ENCODE measurements at regions not wholly inside any gene's neighbourhood (a gene's known extent, or its start where the extent isn't known, plus 50 kb on each side); places are given as distances from the start of the nearest gene placed in this dataset.

- intact Hi-C loops (cut with micrococcal nuclease) (no loop called here), dilution Hi-C loops (cut with MboI; ENCODE audit: extremely low pct_ligation_motif_present, low sequenced_read_pairs) (no loop called here)
- no peak for TF ChIP-seq FOS (IDR thresholded peaks at IDR 0.05; ENCODE audit: borderline replicate concordance, insufficient read depth, low read length)
- TF ChIP-seq EZH2 (IDR thresholded peaks at IDR 0.05; ENCODE audit: borderline replicate concordance, low read depth, low read length, severe bottlenecking), result no peak
- TF ChIP-seq POLR2AphosphoS5 (IDR thresholded peaks at IDR 0.05; ENCODE audit: insufficient read depth, low read depth, low read length), result no peak
- TF ChIP-seq GATA2 (IDR thresholded peaks at IDR 0.05; ENCODE audit: insufficient read depth, insufficient read length, low read depth, low read length), result no peak
- TF ChIP-seq POLR2A (IDR thresholded peaks at IDR 0.05; ENCODE audit: low read depth, low read length), result no peak
- CTCF ChIA-PET, result no interaction called here
- Histone ChIP-seq H3K9me3 (replicated peaks; ENCODE audit: control insufficient read depth, insufficient read depth, low read length) (no peaks in the 10 kb centered on the region), H4K20me1 (replicated peaks; ENCODE audit: control insufficient read depth, extremely low read depth, insufficient read depth, low read length) (no peaks in the 10 kb centered on the region), H3K36me3 (ENCODE audit: control insufficient read depth in 2 of 2, extremely low read depth in 1 of 2, insufficient read depth in 2 of 2, low read length in 2 of 2) (no peaks in the 10 kb centered on the region), H3K4me2 (ENCODE audit: insufficient read depth, low read length) (no peak overlapping the region), H3K9ac (replicated peaks; ENCODE audit: extremely low read depth, insufficient read depth, low read length) (no peak overlapping the region), H3K9me1 (replicated peaks; ENCODE audit: control insufficient read depth, extremely low read depth, insufficient read depth, low read length) (no peaks in the 10 kb centered on the region), H3K27ac (ENCODE audit: insufficient read depth, low read depth, low read length) (no peak overlapping the region), H2AFZ (ENCODE audit: low read depth, low read length) (no peak overlapping the region), H3K4me3 (replicated peaks in 1 of 3; ENCODE audit: insufficient read depth in 1 of 3, low read depth in 1 of 3, low read length in 3 of 3) (no peak overlapping the region), H3K27me3 (ENCODE audit: control insufficient read depth in 2 of 2, insufficient read depth in 2 of 2, low read length in 2 of 2) (peaks cover 0 to 2% of the 10 kb centered on the region in 2 experiments), H3K79me2 (ENCODE audit: control insufficient read depth, insufficient read depth, low read length) (no peaks in the 10 kb centered on the region), H3K4me1 (ENCODE audit: control insufficient read depth, extremely low read depth, insufficient read depth, low read length) (no peaks in the 10 kb centered on the region)
- POLR2A ChIA-PET, result no interaction called here
- DNase-seq (ENCODE audit: low read depth, low spot score) (no peak), FAIRE-seq (no peak)
- BruUV-seq (replicated peaks), result no TSS peak
These were observed 293.9 kb upstream of the PROK2 start for GRCh38 chr3:72078676-72079368.

GRCh38 chr3:72077473-72078259, 292.7 kb upstream of the PROK2 start:
- Histone ChIP-seq H3K27ac (ENCODE audit: insufficient read depth, low read depth, low read length) (no peak overlapping the region), H3K4me3 (replicated peaks in 1 of 3; ENCODE audit: insufficient read depth in 1 of 3, low read depth in 1 of 3, low read length in 3 of 3) (no peak overlapping the region), H3K36me3 (ENCODE audit: control insufficient read depth in 2 of 2, extremely low read depth in 1 of 2, insufficient read depth in 2 of 2, low read length in 2 of 2) (no peaks in the 10 kb centered on the region), H3K9me3 (replicated peaks; ENCODE audit: control insufficient read depth, insufficient read depth, low read length) (no peaks in the 10 kb centered on the region), H3K9me1 (replicated peaks; ENCODE audit: control insufficient read depth, extremely low read depth, insufficient read depth, low read length) (no peaks in the 10 kb centered on the region), H3K4me1 (ENCODE audit: control insufficient read depth, extremely low read depth, insufficient read depth, low read length) (no peaks in the 10 kb centered on the region), H4K20me1 (replicated peaks; ENCODE audit: control insufficient read depth, extremely low read depth, insufficient read depth, low read length) (no peaks in the 10 kb centered on the region), H3K79me2 (ENCODE audit: control insufficient read depth, insufficient read depth, low read length) (no peaks in the 10 kb centered on the region), H3K27me3 (ENCODE audit: control insufficient read depth in 2 of 2, insufficient read depth in 2 of 2, low read length in 2 of 2) (peaks cover 0 to 2% of the 10 kb centered on the region in 2 experiments), H3K4me2 (ENCODE audit: insufficient read depth, low read length) (no peak overlapping the region), H2AFZ (ENCODE audit: low read depth, low read length) (no peak overlapping the region), H3K9ac (replicated peaks; ENCODE audit: extremely low read depth, insufficient read depth, low read length) (no peak overlapping the region)
- no TSS peak for BruUV-seq (replicated peaks)
- ChIA-PET CTCF (no interaction called here), POLR2A (no interaction called here)
- FAIRE-seq (no peak), DNase-seq (ENCODE audit: low read depth, low spot score) (no peak)
- TF ChIP-seq CTCF (IDR thresholded peaks at IDR 0.05; ENCODE audit: extremely low read depth in 1 of 2, insufficient read depth in 1 of 2, low read depth in 1 of 2, low read length in 2 of 2), result no peak
- no peak for TF ChIP-seq POLR2A (IDR thresholded peaks at IDR 0.05; ENCODE audit: low read depth, low read length)
- TF ChIP-seq MAX (IDR thresholded peaks at IDR 0.05; ENCODE audit: insufficient read depth, insufficient read length), result no peak
- no peak for TF ChIP-seq GATA2 (IDR thresholded peaks at IDR 0.05; ENCODE audit: insufficient read depth, insufficient read length, low read depth, low read length)
- no peak for TF ChIP-seq FOS (IDR thresholded peaks at IDR 0.05; ENCODE audit: borderline replicate concordance, insufficient read depth, low read length)
- TF ChIP-seq MYC (IDR thresholded peaks at IDR 0.05; ENCODE audit: low read depth, low read length), result no peak
- TF ChIP-seq EZH2 (IDR thresholded peaks at IDR 0.05; ENCODE audit: borderline replicate concordance, low read depth, low read length, severe bottlenecking), result no peak
- no peak for TF ChIP-seq JUN (IDR thresholded peaks at IDR 0.05; ENCODE audit: borderline replicate concordance, insufficient read depth, insufficient read length, low read depth)
- TF ChIP-seq POLR2AphosphoS5 (IDR thresholded peaks at IDR 0.05; ENCODE audit: insufficient read depth, low read depth, low read length), result no peak
- intact Hi-C loops (cut with micrococcal nuclease), result no loop called here
- dilution Hi-C loops (cut with MboI; ENCODE audit: extremely low pct_ligation_motif_present, low sequenced_read_pairs), result no loop called here

All from endothelial cell of umbilical vein (primary cell).